ENCODE measurements at regions not wholly inside any gene's neighbourhood (a gene's known extent, or its start where the extent isn't known, plus 50 kb on each side); places are given as distances from the start of the nearest gene placed in this dataset.

DNA sequence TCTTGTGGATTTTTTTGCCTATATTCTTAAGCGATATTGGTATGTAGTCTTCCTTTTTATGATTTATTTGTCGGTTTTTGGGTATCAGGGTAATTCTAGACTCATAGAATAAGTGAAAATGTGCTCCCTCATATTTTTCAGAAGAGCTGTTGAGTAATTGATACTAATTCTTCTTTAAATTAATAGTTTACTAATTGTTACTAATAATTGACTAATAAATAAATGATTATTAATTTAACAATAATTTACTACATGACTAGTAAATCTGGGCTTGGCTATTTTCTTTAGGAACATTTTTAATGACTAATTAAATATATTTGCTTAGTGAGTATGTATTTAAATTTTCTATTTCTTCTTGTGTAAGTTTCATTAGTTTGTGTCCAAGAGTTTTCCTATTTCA is 325.0 kb downstream of the ADCYAP1 start:
- H3K27ac ChIP-seq (ENCODE audit: insufficient read depth in 1 of 2, low read depth in 1 of 2, low read length in 2 of 2, poor library complexity in 1 of 2, severe bottlenecking in 2 of 2) = no peak overlapping the region
- peaks cover 0 to 24% (median 0%) of the 10 kb centered on the region in 5 experiments for H3K9me3 ChIP-seq (ENCODE audit: control extremely low read depth in 1 of 5, control insufficient read depth in 4 of 5, insufficient read depth in 2 of 5, low read depth in 1 of 5, low read length in 4 of 5)
- ChIA-PET CTCF (no interaction called here), POLR2A (no interaction called here)
- no CpG with 5 or more reads among the region's 2 CpGs for WGBS (ENCODE audit: insufficient coverage)
- H3K4me3 ChIP-seq (ENCODE audit: control insufficient read depth in 1 of 7, extremely low read depth in 1 of 7, insufficient read depth in 4 of 7, low read depth in 2 of 7, low read length in 6 of 7) = no peak overlapping the region
- no peak for DNase-seq
- H3K27me3 ChIP-seq (replicated peaks in 2 of 5; ENCODE audit: control insufficient read depth in 4 of 5, insufficient read depth in 5 of 5, low read length in 4 of 5) = no peaks in the 10 kb centered on the region
- H3K4me1 ChIP-seq (ENCODE audit: control extremely low read depth in 1 of 4, control insufficient read depth in 4 of 4, insufficient read depth in 4 of 4, low read length in 3 of 4) = no peaks in the 10 kb centered on the region
- H3K36me3 ChIP-seq (ENCODE audit: control insufficient read depth in 4 of 4, insufficient read depth in 4 of 4, low read length in 3 of 4) = no peaks in the 10 kb centered on the region

GRCh38 chr18:1232867-1233266 is 328.2 kb downstream of the ADCYAP1 start:
- H3K27ac ChIP-seq (ENCODE audit: insufficient read depth in 1 of 2, low read depth in 1 of 2, low read length in 2 of 2, poor library complexity in 1 of 2, severe bottlenecking in 2 of 2) = no peak overlapping the region
- no peaks in the 10 kb centered on the region for H3K27me3 ChIP-seq (replicated peaks in 2 of 5; ENCODE audit: control insufficient read depth in 4 of 5, insufficient read depth in 5 of 5, low read length in 4 of 5)
- DNase-seq = no peak
- peaks cover 0 to 26% (median 0%) of the 10 kb centered on the region in 5 experiments for H3K9me3 ChIP-seq (ENCODE audit: control extremely low read depth in 1 of 5, control insufficient read depth in 4 of 5, insufficient read depth in 2 of 5, low read depth in 1 of 5, low read length in 4 of 5)
- ChIA-PET CTCF (no interaction called here), POLR2A (no interaction called here)
- H3K4me1 ChIP-seq (ENCODE audit: control extremely low read depth in 1 of 4, control insufficient read depth in 4 of 4, insufficient read depth in 4 of 4, low read length in 3 of 4) = no peaks in the 10 kb centered on the region
- H3K36me3 ChIP-seq (ENCODE audit: control insufficient read depth in 4 of 4, insufficient read depth in 4 of 4, low read length in 3 of 4) = no peaks in the 10 kb centered on the region
- H3K4me3 ChIP-seq (ENCODE audit: control insufficient read depth in 1 of 7, extremely low read depth in 1 of 7, insufficient read depth in 4 of 7, low read depth in 2 of 7, low read length in 6 of 7) = no peak overlapping the region

DNA sequence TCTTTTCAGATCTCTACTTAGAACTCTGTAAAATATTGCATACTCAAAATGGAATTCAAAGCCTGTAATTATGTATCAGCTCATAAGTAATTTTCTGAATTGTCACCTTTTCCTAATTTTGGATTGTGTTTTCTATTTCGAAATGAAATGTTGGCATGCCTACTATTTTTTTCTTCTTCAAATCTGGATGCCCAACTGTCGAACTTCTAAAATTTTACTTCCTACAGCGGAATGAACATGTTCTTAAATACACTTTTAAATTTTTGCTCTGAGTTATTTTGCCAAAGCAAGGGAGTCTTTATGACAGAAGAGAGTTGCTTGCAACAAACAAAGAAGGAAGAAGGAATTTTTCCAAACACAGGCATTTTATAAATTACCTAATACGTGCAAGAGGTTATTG is 336.0 kb downstream of the ADCYAP1 start:
- no peak overlapping the region for H3K27ac ChIP-seq (ENCODE audit: insufficient read depth in 1 of 2, low read depth in 1 of 2, low read length in 2 of 2, poor library complexity in 1 of 2, severe bottlenecking in 2 of 2)
- H3K27me3 ChIP-seq (replicated peaks in 2 of 5; ENCODE audit: control insufficient read depth in 4 of 5, insufficient read depth in 5 of 5, low read length in 4 of 5) = no peaks in the 10 kb centered on the region
- no peak for DNase-seq
- ChIA-PET CTCF (no interaction called here), POLR2A (no interaction called here)
- H3K36me3 ChIP-seq (ENCODE audit: control insufficient read depth in 4 of 4, insufficient read depth in 4 of 4, low read length in 3 of 4) = no peaks in the 10 kb centered on the region
- H3K4me1 ChIP-seq (ENCODE audit: control extremely low read depth in 1 of 4, control insufficient read depth in 4 of 4, insufficient read depth in 4 of 4, low read length in 3 of 4) = no peaks in the 10 kb centered on the region
- H3K9me3 ChIP-seq (ENCODE audit: control extremely low read depth in 1 of 5, control insufficient read depth in 4 of 5, insufficient read depth in 2 of 5, low read depth in 1 of 5, low read length in 4 of 5) = peaks cover 0 to 2% (median 0%) of the 10 kb centered on the region in 5 experiments
- WGBS (ENCODE audit: insufficient coverage) = no CpG with 5 or more reads among the region's 4 CpGs
- H3K4me3 ChIP-seq (ENCODE audit: control insufficient read depth in 1 of 7, extremely low read depth in 1 of 7, insufficient read depth in 4 of 7, low read depth in 2 of 7, low read length in 6 of 7) = no peak overlapping the region

- H3K27me3 ChIP-seq (replicated peaks in 2 of 5; ENCODE audit: control insufficient read depth in 4 of 5, insufficient read depth in 5 of 5, low read length in 4 of 5) = no peaks in the 10 kb centered on the region
- WGBS (ENCODE audit: insufficient coverage) = 14% methylated on average over 1 of the region's 3 CpGs
These were observed 339.9 kb downstream of the ADCYAP1 start for GRCh38 chr18:1244397-1245122.

GRCh38 chr18:1246827-1247226 is 342.2 kb downstream of the ADCYAP1 start:
- ChIA-PET POLR2A (no interaction called here), CTCF (interaction anchor here (1.0 kb wide), 1 partner anchor 10 kb away, joined by 3 read pairs; no protein-coding TSS in a partner anchor)

More at GRCh38 chr18:1244397-1245122, 339.9 kb downstream of the ADCYAP1 start:
- no peak for DNase-seq
- Histone ChIP-seq H3K4me1 (ENCODE audit: control extremely low read depth in 1 of 4, control insufficient read depth in 4 of 4, insufficient read depth in 4 of 4, low read length in 3 of 4) (no peaks in the 10 kb centered on the region), H3K4me3 (ENCODE audit: control insufficient read depth in 1 of 7, extremely low read depth in 1 of 7, insufficient read depth in 4 of 7, low read depth in 2 of 7, low read length in 6 of 7) (no peak overlapping the region), H3K27ac (ENCODE audit: insufficient read depth in 1 of 2, low read depth in 1 of 2, low read length in 2 of 2, poor library complexity in 1 of 2, severe bottlenecking in 2 of 2) (no peak overlapping the region), H3K36me3 (ENCODE audit: control insufficient read depth in 4 of 4, insufficient read depth in 4 of 4, low read length in 3 of 4) (no peaks in the 10 kb centered on the region), H3K9me3 (ENCODE audit: control extremely low read depth in 1 of 5, control insufficient read depth in 4 of 5, insufficient read depth in 2 of 5, low read depth in 1 of 5, low read length in 4 of 5) (peaks cover 0 to 2% (median 0%) of the 10 kb centered on the region in 5 experiments)
- ChIA-PET POLR2A (no interaction called here), CTCF (no interaction called here)

DNA sequence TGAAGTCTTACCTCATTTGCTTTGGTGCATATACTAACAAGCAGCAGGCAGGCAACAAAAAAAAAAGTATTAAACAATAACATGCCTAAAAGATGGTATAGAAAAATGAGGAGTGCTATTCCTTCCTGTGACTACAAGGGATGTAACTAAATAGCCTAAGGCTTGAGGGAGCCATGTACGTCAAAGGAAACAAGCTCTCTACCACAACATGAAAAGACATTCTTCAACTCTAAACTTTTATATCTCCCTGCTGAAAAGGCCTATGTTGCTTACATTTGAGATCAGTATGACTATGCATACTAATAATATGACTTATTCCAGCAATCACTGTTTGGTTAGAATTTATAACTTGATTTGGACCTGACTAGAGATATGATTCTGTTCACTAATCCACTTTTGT is 347.9 kb downstream of the ADCYAP1 start:
- Histone ChIP-seq H3K9me3 (ENCODE audit: control extremely low read depth in 1 of 5, control insufficient read depth in 4 of 5, insufficient read depth in 2 of 5, low read depth in 1 of 5, low read length in 4 of 5) (no peaks in the 10 kb centered on the region), H3K4me1 (ENCODE audit: control extremely low read depth in 1 of 4, control insufficient read depth in 4 of 4, insufficient read depth in 4 of 4, low read length in 3 of 4) (no peaks in the 10 kb centered on the region), H3K27ac (ENCODE audit: insufficient read depth in 1 of 2, low read depth in 1 of 2, low read length in 2 of 2, poor library complexity in 1 of 2, severe bottlenecking in 2 of 2) (no peak overlapping the region), H3K27me3 (replicated peaks in 2 of 5; ENCODE audit: control insufficient read depth in 4 of 5, insufficient read depth in 5 of 5, low read length in 4 of 5) (no peaks in the 10 kb centered on the region), H3K4me3 (ENCODE audit: control insufficient read depth in 1 of 7, extremely low read depth in 1 of 7, insufficient read depth in 4 of 7, low read depth in 2 of 7, low read length in 6 of 7) (no peak overlapping the region), H3K36me3 (ENCODE audit: control insufficient read depth in 4 of 4, insufficient read depth in 4 of 4, low read length in 3 of 4) (no peaks in the 10 kb centered on the region)
- ChIA-PET CTCF (no interaction called here), POLR2A (no interaction called here)
- DNase-seq = no peak
- no CpG with 5 or more reads among the region's 1 CpG for WGBS (ENCODE audit: insufficient coverage)

More at GRCh38 chr18:1246827-1247226, 342.2 kb downstream of the ADCYAP1 start:
- no peak for DNase-seq
- 83% methylated on average over 9 of the region's 9 CpGs for WGBS (ENCODE audit: insufficient coverage)
- H3K4me1 ChIP-seq (ENCODE audit: control extremely low read depth in 1 of 4, control insufficient read depth in 4 of 4, insufficient read depth in 4 of 4, low read length in 3 of 4) = no peaks in the 10 kb centered on the region
- no peaks in the 10 kb centered on the region for H3K27me3 ChIP-seq (replicated peaks in 2 of 5; ENCODE audit: control insufficient read depth in 4 of 5, insufficient read depth in 5 of 5, low read length in 4 of 5)
- no peak overlapping the region for H3K4me3 ChIP-seq (ENCODE audit: control insufficient read depth in 1 of 7, extremely low read depth in 1 of 7, insufficient read depth in 4 of 7, low read depth in 2 of 7, low read length in 6 of 7)
- peaks cover 0 to 2% (median 0%) of the 10 kb centered on the region in 5 experiments for H3K9me3 ChIP-seq (ENCODE audit: control extremely low read depth in 1 of 5, control insufficient read depth in 4 of 5, insufficient read depth in 2 of 5, low read depth in 1 of 5, low read length in 4 of 5)
- H3K27ac ChIP-seq (ENCODE audit: insufficient read depth in 1 of 2, low read depth in 1 of 2, low read length in 2 of 2, poor library complexity in 1 of 2, severe bottlenecking in 2 of 2) = no peak overlapping the region
- no peaks in the 10 kb centered on the region for H3K36me3 ChIP-seq (ENCODE audit: control insufficient read depth in 4 of 4, insufficient read depth in 4 of 4, low read length in 3 of 4)

DNA sequence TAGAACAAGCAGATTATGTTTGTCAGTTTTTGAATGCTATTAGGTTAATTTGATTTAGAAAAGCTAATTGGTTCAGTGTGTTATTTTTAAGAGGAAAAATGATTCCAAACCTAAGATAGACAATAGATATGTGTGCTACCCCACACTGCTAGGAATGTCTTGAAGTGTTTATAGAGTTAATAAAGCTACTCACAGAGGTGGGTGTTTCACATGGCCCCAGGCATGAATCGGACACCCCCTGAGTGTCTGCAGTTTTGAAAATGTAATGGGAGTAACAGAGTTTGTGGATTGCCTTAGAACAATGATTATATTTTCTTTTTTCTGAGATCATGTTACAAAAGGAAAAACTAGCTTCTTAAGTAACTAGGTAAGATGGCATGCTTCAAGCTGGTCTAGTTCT is 348.3 kb downstream of the ADCYAP1 start:
- Histone ChIP-seq H3K4me1 (ENCODE audit: control extremely low read depth in 1 of 4, control insufficient read depth in 4 of 4, insufficient read depth in 4 of 4, low read length in 3 of 4) (no peaks in the 10 kb centered on the region), H3K27ac (ENCODE audit: insufficient read depth in 1 of 2, low read depth in 1 of 2, low read length in 2 of 2, poor library complexity in 1 of 2, severe bottlenecking in 2 of 2) (no peak overlapping the region), H3K36me3 (ENCODE audit: control insufficient read depth in 4 of 4, insufficient read depth in 4 of 4, low read length in 3 of 4) (no peaks in the 10 kb centered on the region), H3K4me3 (ENCODE audit: control insufficient read depth in 1 of 7, extremely low read depth in 1 of 7, insufficient read depth in 4 of 7, low read depth in 2 of 7, low read length in 6 of 7) (no peak overlapping the region), H3K9me3 (ENCODE audit: control extremely low read depth in 1 of 5, control insufficient read depth in 4 of 5, insufficient read depth in 2 of 5, low read depth in 1 of 5, low read length in 4 of 5) (no peaks in the 10 kb centered on the region), H3K27me3 (replicated peaks in 2 of 5; ENCODE audit: control insufficient read depth in 4 of 5, insufficient read depth in 5 of 5, low read length in 4 of 5) (no peaks in the 10 kb centered on the region)
- CTCF ChIA-PET = no interaction called here
- DNase-seq = no peak
- POLR2A ChIA-PET = no interaction called here
- 100% methylated on average over 1 of the region's 1 CpG for WGBS (ENCODE audit: insufficient coverage)
